Spleen (tissue), 11 donors: ENCODE measurements at regions not wholly inside any gene's neighbourhood (a gene's known extent, or its start where the extent isn't known, plus 50 kb on each side); places are given as distances from the start of the nearest gene placed in this dataset.

Source experiments
- DNase-seq: peaks from one replicate; pipeline ENCODE4 v3.0.0-alpha.2; 2020
- H3K27ac ChIP-seq, 8 donors: fragments of 200-600 bp; sonication (generic) in 7 of 8; 1 replicate in 4 of 8; 2 replicates in 4 of 8; pipeline versions ENCODE4 v1.5.0 to v1.8.0; 2016 to 2021; ENCODE audit warnings: inconsistent platforms in 4 of 8, mild to moderate bottlenecking in 4 of 8, moderate library complexity in 1 of 8
- H3K27me3 ChIP-seq, 7 donors: fragments of 200-600 bp; sonication (generic) in 6 of 7; replicated peaks in 1 of 7; 1 replicate in 4 of 7; 2 replicates in 3 of 7; pipeline versions ENCODE4 v1.5.0 to v1.8.0; 2016 to 2021; ENCODE audit warnings: inconsistent platforms in 3 of 7, mild to moderate bottlenecking in 1 of 7
- H3K36me3 ChIP-seq, 6 donors: fragments of 200-600 bp; sonication (generic) in 5 of 6; 1 replicate in 4 of 6; 2 replicates in 2 of 6; pipeline versions ENCODE4 v1.5.0 to v1.8.0; 2016 to 2021; ENCODE audit warnings: inconsistent platforms in 2 of 6
- H3K4me1 ChIP-seq, 6 donors: fragments of 200-600 bp; sonication (generic) in 5 of 6; 1 replicate in 3 of 6; 2 replicates in 3 of 6; pipeline versions ENCODE4 v1.5.0 to v1.8.0; 2016 to 2021; ENCODE audit warnings: inconsistent platforms in 3 of 6
- H3K4me3 ChIP-seq, 8 donors: fragments of 200-600 bp; sonication (generic) in 7 of 8; 1 replicate in 4 of 8; 2 replicates in 4 of 8; pipeline versions ENCODE4 v1.5.0 to v1.8.0; 2016 to 2021; ENCODE audit warnings: inconsistent platforms in 4 of 8, mild to moderate bottlenecking in 4 of 8, moderate library complexity in 2 of 8
- H3K9me3 ChIP-seq, 8 donors: fragments of 200-600 bp; sonication (generic) in 7 of 8; 1 replicate in 4 of 8; 2 replicates in 4 of 8; pipeline versions ENCODE4 v1.5.0 to v1.8.0; 2016 to 2021; ENCODE audit warnings: inconsistent platforms in 4 of 8
- CTCF ChIP-seq, 11 experiments: fragments of 200-600 bp in 7 of 11; fragments of 450-650 bp in 4 of 11; sonication (generic) in 4 of 11; IDR thresholded peaks in 8 of 11; conservative IDR thresholded peaks in 3 of 11; 1 replicate in 7 of 11; 2 replicates in 4 of 11; pipeline versions ENCODE4 v1.4.0 to v1.8.0; 2016 to 2021; ENCODE audit warnings: antibody characterized with exemption in 11 of 11, inconsistent platforms in 4 of 11, mild to moderate bottlenecking in 1 of 11
- POLR2A ChIP-seq, 3 donors: fragments of 450-650 bp; IDR thresholded peaks; one replicate each; pipeline ENCODE4 v1.5.1; 2017; ENCODE audit warnings: antibody characterized with exemption in 3 of 3, mild to moderate bottlenecking in 1 of 3
- POLR2AphosphoS5 ChIP-seq, 3 donors: sonication (generic); formaldehyde crosslinking; IDR thresholded peaks; one replicate each; pipeline ENCODE4 v1.5.1; 2017; ENCODE audit warnings: antibody characterized with exemption in 3 of 3
- WGBS, 5 donors: extraction: QIAGEN DNeasy Blood & Tissue Kit in 3 of 5; methylation state at CpG; one replicate each; pipeline versions ENCODE4 v1.1.5 to v1.1.7; 2013 to 2018; 5-methylcytosine and 5-hydroxymethylcytosine counted together
- intact Hi-C: fragments of 100-400 bp; cut with DNase I; formaldehyde crosslinking; loops from one replicate; pipeline ENCODE4 v1.15.0; 2023; ENCODE audit warnings: low total_unique reads
- donor health status: healthy with polysubstance abuse.
- donor health status: DM: no; HTN: no; CAD: no; lungs with moderate emphysema.
- donor health status: DM: no; HTN: no; CAD: no.
- donor health status: Bipolar disorder and iron deficiency.
- donor health status: healthy.
- donor health status: DM: no; HTN: no; CAD: no.
- donor health status: DM: yes; HTN: yes; CAD: no.

DNA sequence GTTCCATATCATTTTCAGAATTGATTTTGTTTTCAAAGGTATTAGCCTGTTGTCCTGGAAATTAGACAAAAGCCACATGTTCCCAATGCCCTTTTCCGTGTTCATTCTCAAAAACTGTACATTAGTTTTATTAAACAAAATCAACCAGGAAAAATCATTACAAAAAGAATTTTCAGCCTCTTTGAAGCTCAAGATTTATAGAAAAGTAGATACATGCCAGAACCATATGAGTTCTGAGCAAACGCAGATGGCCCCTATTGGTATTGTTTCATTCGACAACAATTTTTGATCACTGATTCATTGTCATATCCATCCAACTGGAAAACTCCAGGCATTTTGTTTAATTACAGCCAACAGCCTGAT, 148.5 kb upstream of the GRAMD2B start:
- Histone ChIP-seq H3K4me1 (no peaks in the 10 kb centered on the region), H3K9me3 (no peaks in the 10 kb centered on the region), H3K27ac (no peak overlapping the region), H3K36me3 (no peaks in the 10 kb centered on the region), H3K27me3 (no peaks in the 10 kb centered on the region), H3K4me3 (no peak overlapping the region)
- TF ChIP-seq POLR2A (IDR thresholded peaks at IDR 0.05) (no peak), POLR2AphosphoS5 (IDR thresholded peaks at IDR 0.05) (no peak), CTCF (IDR thresholded peaks at IDR 0.05 in 8 of 11, conservative IDR thresholded peaks at IDR 0.05 in 3 of 11) (no peak)
- intact Hi-C loops, result no loop called here
- WGBS, 5 donors, result 78 to 90% (median 85%) methylated on average over 3 of the region's 3 CpGs
- no peak for DNase-seq

GRCh38 chr5:126277762-126278161, 145.4 kb upstream of the GRAMD2B start:
- Histone ChIP-seq H3K27me3 (no peaks in the 10 kb centered on the region), H3K4me3 (no peak overlapping the region), H3K27ac (no peak overlapping the region), H3K4me1 (no peaks in the 10 kb centered on the region), H3K9me3 (no peaks in the 10 kb centered on the region), H3K36me3 (no peaks in the 10 kb centered on the region)
- TF ChIP-seq POLR2AphosphoS5 (IDR thresholded peaks at IDR 0.05) (no peak), CTCF (IDR thresholded peaks at IDR 0.05 in 8 of 11, conservative IDR thresholded peaks at IDR 0.05 in 3 of 11) (no peak), POLR2A (IDR thresholded peaks at IDR 0.05) (no peak)
- DNase-seq, result no peak
- intact Hi-C loops, result no loop called here

- Histone ChIP-seq H3K4me1 (no peaks in the 10 kb centered on the region), H3K36me3 (no peaks in the 10 kb centered on the region), H3K27me3 (no peaks in the 10 kb centered on the region), H3K9me3 (no peaks in the 10 kb centered on the region), H3K4me3 (no peak overlapping the region), H3K27ac (no peak overlapping the region)
- no peak for TF ChIP-seq CTCF (IDR thresholded peaks at IDR 0.05 in 8 of 11, conservative IDR thresholded peaks at IDR 0.05 in 3 of 11)
- no peak for DNase-seq
- 41 to 71% (median 50%) methylated on average over 1 of the region's 1 CpG for WGBS, 5 donors
- intact Hi-C loops, result no loop called here
Measured at GRCh38 chr5:126280343-126280742, 142.9 kb upstream of the GRAMD2B start.

DNA sequence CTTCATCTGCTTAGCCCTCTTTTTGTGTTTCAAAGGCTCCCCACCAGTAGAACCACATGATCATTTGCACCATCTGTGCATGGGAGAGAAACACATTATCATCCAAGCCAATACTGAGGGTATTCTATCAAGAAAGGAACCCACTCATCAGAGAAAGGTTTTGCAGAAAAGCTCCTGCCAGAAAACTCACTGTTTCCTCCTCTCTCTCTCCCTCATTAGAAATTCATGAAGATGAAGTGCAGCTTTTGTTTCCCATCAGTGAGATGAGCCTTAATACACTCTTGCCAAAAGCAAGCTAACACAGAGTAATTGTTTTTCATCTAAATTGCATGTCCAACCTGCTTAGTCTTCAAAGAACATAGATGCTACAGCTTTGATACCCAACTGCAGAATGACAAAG, 142.4 kb upstream of the GRAMD2B start:
- no peaks in the 10 kb centered on the region for H3K9me3 ChIP-seq
- no peaks in the 10 kb centered on the region for H3K4me1 ChIP-seq
- H3K4me3 ChIP-seq, result no peak overlapping the region
- intact Hi-C loops, result no loop called here
- no peak for TF ChIP-seq POLR2AphosphoS5 (IDR thresholded peaks at IDR 0.05)
- TF ChIP-seq CTCF (IDR thresholded peaks at IDR 0.05 in 8 of 11, conservative IDR thresholded peaks at IDR 0.05 in 3 of 11), result no peak
- TF ChIP-seq POLR2A (IDR thresholded peaks at IDR 0.05), result no peak
- no peaks in the 10 kb centered on the region for H3K36me3 ChIP-seq
- H3K27ac ChIP-seq, result no peak overlapping the region
- no peak for DNase-seq
- H3K27me3 ChIP-seq, result no peaks in the 10 kb centered on the region
